Memory B cell (primary cell): ENCODE measurements at regions not wholly inside any gene's neighbourhood (a gene's known extent, or its start where the extent isn't known, plus 50 kb on each side); places are given as distances from the start of the nearest gene placed in this dataset.
"Not testable (repeated sequence)": the region's sequence is repeated elsewhere in the genome, so short reads cannot be mapped to it uniquely, and the experiment has no call there.

Experiments used
- ATAC-seq: fragments of 150-1000 bp; cut with Tn5 transposase; 2 replicates; pipeline ENCODE4 v1.10.0; 2021; ENCODE audit warnings: low read depth, mild to moderate bottlenecking, moderate library complexity
- DNase-seq, 2 donors: peaks; one replicate each; pipeline ENCODE4 v3.0.0; 2022; ENCODE audit warnings: low spot score in 2 of 2
- H3K27ac Mint-ChIP-seq: one replicate; pipeline ENCODE4 v1.8.0; 2022; ENCODE audit warnings: mild to moderate bottlenecking, moderate library complexity, mixed read lengths
- H3K27me3 Mint-ChIP-seq: one replicate; pipeline ENCODE4 v1.8.0; 2022; ENCODE audit warnings: mixed read lengths
- H3K36me3 Mint-ChIP-seq: one replicate; pipeline ENCODE4 v1.8.0; 2022; ENCODE audit warnings: mild to moderate bottlenecking, mixed read lengths
- H3K4me1 Mint-ChIP-seq: one replicate; pipeline ENCODE4 v1.8.0; 2022; ENCODE audit warnings: mixed read lengths
- H3K4me3 Mint-ChIP-seq: one replicate; pipeline ENCODE4 v1.8.0; 2022; ENCODE audit warnings: mild to moderate bottlenecking, moderate library complexity, mixed read lengths
- H3K9me3 Mint-ChIP-seq: one replicate; pipeline ENCODE4 v1.8.0; 2022; ENCODE audit warnings: mixed read lengths

DNA sequence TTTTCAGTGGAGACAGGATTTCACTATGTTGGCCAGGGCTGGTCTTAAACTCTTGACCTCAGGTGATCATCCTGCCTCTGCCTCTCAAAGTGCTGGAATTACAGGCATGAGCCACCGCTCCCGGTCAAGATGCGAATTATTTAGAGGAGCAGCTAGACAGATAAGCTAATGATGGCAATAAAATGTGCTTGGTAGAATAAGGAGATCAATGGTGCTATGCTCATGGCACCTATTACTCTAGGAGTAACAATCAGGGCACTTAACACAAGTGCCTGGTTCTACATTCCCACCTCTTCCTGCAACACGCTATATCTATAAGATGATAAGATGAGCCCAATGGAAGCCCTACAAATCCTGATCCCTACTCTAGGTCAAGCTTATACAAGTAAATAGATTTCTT, 61.4 kb upstream of the LOC128125822 start:
- Mint-ChIP-seq H3K27ac (no peak overlapping the region), H3K4me3 (no peak overlapping the region), H3K36me3 (no peaks in the 10 kb centered on the region), H3K27me3 (peaks cover 1% of the 10 kb centered on the region), H3K4me1 (no peaks in the 10 kb centered on the region), H3K9me3 (no peaks in the 10 kb centered on the region)
- ATAC-seq, result no peak
- DNase-seq, result no peak

- ATAC-seq (no peak), DNase-seq (no peak)
- Mint-ChIP-seq H3K9me3 (no peaks in the 10 kb centered on the region), H3K27me3 (peaks cover 1% of the 10 kb centered on the region), H3K4me1 (peaks cover 9% of the 10 kb centered on the region), H3K4me3 (no peak overlapping the region), H3K27ac (no peak overlapping the region), H3K36me3 (no peaks in the 10 kb centered on the region)
Observed at GRCh38 chr6:63514488-63515173, 57.6 kb upstream of the LOC128125822 start.

DNA sequence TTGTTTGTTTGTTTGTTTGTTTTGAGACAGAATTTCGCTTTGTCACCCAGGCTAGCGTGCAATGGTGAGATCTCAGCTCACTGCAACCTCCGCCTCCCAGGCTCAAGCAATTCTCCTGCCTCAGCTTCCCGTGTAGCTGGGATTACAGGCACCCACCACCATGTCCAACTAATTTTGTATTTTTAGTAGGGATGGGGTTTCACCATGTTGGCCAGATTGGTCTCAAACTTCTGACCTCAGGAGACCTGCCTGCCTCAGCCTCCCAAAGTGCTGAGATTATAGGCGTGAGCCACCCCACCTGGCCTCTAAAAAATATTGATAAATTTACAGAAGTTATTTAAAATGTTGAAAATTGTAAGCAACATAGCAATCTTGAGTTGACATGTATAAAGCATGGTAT, 57.1 kb upstream of the LOC128125822 start:
- not testable (repeated sequence) for H3K27me3 Mint-ChIP-seq, H3K9me3 Mint-ChIP-seq, H3K27ac Mint-ChIP-seq, DNase-seq, H3K4me3 Mint-ChIP-seq, ATAC-seq, H3K36me3 Mint-ChIP-seq
- peaks cover 11% of the 10 kb centered on the region for H3K4me1 Mint-ChIP-seq

DNA sequence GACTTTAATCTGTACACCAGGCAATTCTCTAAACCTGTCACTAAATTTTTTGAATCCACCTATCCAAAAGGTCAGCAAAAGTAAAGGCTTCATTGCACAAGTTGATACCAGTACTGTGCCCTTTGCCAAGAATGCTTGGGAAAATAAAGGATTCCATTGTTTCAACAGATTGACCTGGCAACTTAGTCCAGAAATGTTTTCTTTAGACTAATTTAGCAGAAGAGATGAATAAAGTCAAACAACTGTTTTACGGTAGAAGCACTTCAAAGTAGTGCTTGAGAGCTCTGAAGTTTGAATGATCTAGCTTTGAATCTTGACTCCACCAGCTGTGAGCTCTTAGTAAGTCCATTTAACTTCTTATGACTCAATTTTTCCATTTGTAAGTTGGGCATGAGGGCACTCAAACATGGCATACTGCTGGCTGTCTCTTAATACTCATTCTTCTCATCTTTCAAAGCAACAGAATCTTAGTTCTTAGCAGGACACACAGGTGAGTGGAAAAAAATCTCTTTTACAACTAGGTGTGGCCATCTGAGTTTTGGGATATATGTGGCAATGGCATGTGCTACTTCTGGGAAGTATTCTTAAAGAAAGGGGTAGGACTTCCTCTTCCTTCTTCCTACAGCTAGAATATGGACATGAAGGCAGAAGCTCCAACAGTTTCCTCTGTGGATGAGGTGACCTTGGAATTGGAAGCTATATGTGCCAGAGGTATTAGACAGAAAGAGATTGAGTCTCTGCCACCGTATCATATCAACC, 55.9 kb upstream of the LOC128125822 start:
- H3K27ac Mint-ChIP-seq, result no peak overlapping the region
- peaks cover 11% of the 10 kb centered on the region for H3K4me1 Mint-ChIP-seq
- no peaks in the 10 kb centered on the region for H3K36me3 Mint-ChIP-seq
- no peak for ATAC-seq
- H3K4me3 Mint-ChIP-seq, result no peak overlapping the region
- DNase-seq, result no peak
- no peaks in the 10 kb centered on the region for H3K9me3 Mint-ChIP-seq
- H3K27me3 Mint-ChIP-seq, result peaks cover 1% of the 10 kb centered on the region

DNA sequence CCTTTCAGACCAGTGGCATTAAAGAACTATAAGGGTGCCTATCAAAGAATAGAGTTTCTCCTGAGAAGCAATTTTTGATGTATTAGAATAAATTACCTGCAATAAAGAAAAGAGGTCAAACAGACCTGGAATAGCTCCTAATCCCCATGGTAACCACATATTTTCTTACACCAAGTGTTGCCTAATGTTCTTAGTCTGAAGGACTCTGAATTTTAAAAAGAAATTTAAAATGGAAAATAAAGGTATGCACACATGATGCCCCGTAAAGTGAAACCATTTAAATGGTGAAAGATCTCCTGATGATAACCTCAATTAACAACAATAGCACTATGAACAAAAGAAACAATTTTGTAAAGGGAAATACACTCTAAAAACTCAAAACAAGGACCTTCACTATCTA, 55.1 kb upstream of the LOC128125822 start:
- ATAC-seq, result no peak
- no peak overlapping the region for H3K27ac Mint-ChIP-seq
- DNase-seq, result no peak
- H3K4me1 Mint-ChIP-seq, result peaks cover 11% of the 10 kb centered on the region
- H3K9me3 Mint-ChIP-seq, result no peaks in the 10 kb centered on the region
- H3K4me3 Mint-ChIP-seq, result no peak overlapping the region
- H3K27me3 Mint-ChIP-seq, result peaks cover 1% of the 10 kb centered on the region
- no peaks in the 10 kb centered on the region for H3K36me3 Mint-ChIP-seq

DNA sequence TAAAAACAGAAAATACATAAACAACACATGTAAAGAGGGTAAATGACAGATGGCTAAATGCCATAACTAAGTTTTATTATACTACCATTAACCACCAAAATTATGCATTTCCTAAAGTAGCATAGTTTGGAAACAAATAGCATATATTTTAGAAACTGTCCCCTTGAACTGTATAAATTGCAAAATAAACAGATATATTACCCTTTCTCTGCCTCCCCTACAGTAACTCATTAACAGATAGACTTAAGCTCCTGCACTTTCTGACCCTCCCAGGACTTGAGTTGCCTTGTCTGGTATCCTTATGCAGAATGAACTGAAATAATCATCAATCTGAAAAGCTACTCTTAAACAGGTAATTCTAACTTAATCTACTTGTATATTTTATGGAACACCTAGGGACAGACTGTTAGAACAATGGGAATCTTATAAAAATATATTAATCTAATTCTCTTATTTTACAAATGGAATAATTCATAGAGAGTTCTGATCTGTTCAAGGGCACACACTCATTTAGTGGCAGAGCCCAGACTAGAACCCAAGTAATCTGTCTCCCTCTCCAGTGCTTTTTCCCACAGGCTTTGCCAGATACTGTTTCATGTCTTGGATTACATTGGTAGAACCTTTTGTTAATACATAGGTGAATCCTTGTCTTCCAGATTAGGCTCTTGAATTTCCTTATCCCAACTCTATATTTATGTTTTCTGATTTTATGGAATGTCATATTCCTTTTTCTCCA, 50.6 kb upstream of the LOC128125822 start:
- Mint-ChIP-seq H3K9me3 (no peaks in the 10 kb centered on the region), H3K36me3 (no peaks in the 10 kb centered on the region), H3K27ac (no peak overlapping the region), H3K27me3 (no peaks in the 10 kb centered on the region), H3K4me3 (no peak overlapping the region), H3K4me1 (peaks cover 15% of the 10 kb centered on the region)
- no peak for ATAC-seq
- no peak for DNase-seq
